ENCODE measurements at regions not wholly inside any gene's neighbourhood (a gene's known extent, or its start where the extent isn't known, plus 50 kb on each side); places are given as distances from the start of the nearest gene placed in this dataset.

GRCh38 chr15:37865687-37866086, 68.8 kb upstream of the TMCO5A start:
- Mint-ChIP-seq H3K27ac (no peak overlapping the region), H3K4me3 (no peak overlapping the region), H3K9me3 (no peaks in the 10 kb centered on the region), H3K36me3 (ENCODE audit: low read depth) (no peaks in the 10 kb centered on the region), H3K4me1 (ENCODE audit: low read depth) (no peaks in the 10 kb centered on the region), H3K27me3 (no peaks in the 10 kb centered on the region)
- ATAC-seq (ENCODE audit: poor library complexity) (no peak), DNase-seq (no peak)
- POLR2A ChIA-PET: no interaction called here
- H3K4me1 ChIP-seq (ENCODE audit: insufficient read depth, low read length): no peaks in the 10 kb centered on the region
- H3K27me3 ChIP-seq (ENCODE audit: control insufficient read depth in 1 of 2, insufficient read depth in 2 of 2, low read length in 2 of 2): no peaks in the 10 kb centered on the region
- intact Hi-C loops (cut with DNase I, micrococcal nuclease): no loop called here
- H3K9me3 ChIP-seq (ENCODE audit: control insufficient read depth in 1 of 2, insufficient read depth in 1 of 2, low read length in 2 of 2): no peaks in the 10 kb centered on the region
- no peak overlapping the region for H3K27ac ChIP-seq (ENCODE audit: low read depth in 1 of 2, low read length in 2 of 2)
- no peaks in the 10 kb centered on the region for H3K36me3 ChIP-seq (ENCODE audit: insufficient read depth, low read length)
- no peak for TF ChIP-seq CTCF (IDR thresholded peaks at IDR 0.05)
- CTCF ChIA-PET: interaction anchor here (0.5 kb wide), 1 partner anchor 1199 kb away, joined by 3 read pairs; no protein-coding TSS in a partner anchor
- no peak overlapping the region for H3K4me3 ChIP-seq (ENCODE audit: low read length)

GRCh38 chr15:37870711-37871110, 63.7 kb upstream of the TMCO5A start:
- no peaks in the 10 kb centered on the region for H3K36me3 ChIP-seq (ENCODE audit: insufficient read depth, low read length)
- POLR2A ChIA-PET: no interaction called here

GRCh38 chr15:37872661-37873060, 61.8 kb upstream of the TMCO5A start:
- Histone ChIP-seq H3K9me3 (ENCODE audit: control insufficient read depth in 1 of 2, insufficient read depth in 1 of 2, low read length in 2 of 2) (no peaks in the 10 kb centered on the region), H3K27me3 (ENCODE audit: control insufficient read depth in 1 of 2, insufficient read depth in 2 of 2, low read length in 2 of 2) (no peaks in the 10 kb centered on the region), H3K4me3 (ENCODE audit: low read length) (no peak overlapping the region), H3K36me3 (ENCODE audit: insufficient read depth, low read length) (no peaks in the 10 kb centered on the region), H3K4me1 (ENCODE audit: insufficient read depth, low read length) (no peaks in the 10 kb centered on the region), H3K27ac (ENCODE audit: low read depth in 1 of 2, low read length in 2 of 2) (no peak overlapping the region)
- POLR2A ChIA-PET: no interaction called here
- no peak for ATAC-seq (ENCODE audit: poor library complexity)
- Mint-ChIP-seq H3K36me3 (ENCODE audit: low read depth) (no peaks in the 10 kb centered on the region), H3K4me1 (ENCODE audit: low read depth) (no peaks in the 10 kb centered on the region), H3K4me3 (no peak overlapping the region), H3K9me3 (no peaks in the 10 kb centered on the region), H3K27me3 (peaks cover 5% of the 10 kb centered on the region), H3K27ac (no peak overlapping the region)
- CTCF ChIA-PET: interaction anchor here (0.6 kb wide), 1 partner anchor 475 kb away, joined by 3 read pairs; no protein-coding TSS in a partner anchor
- no peak for TF ChIP-seq CTCF (IDR thresholded peaks at IDR 0.05)
- intact Hi-C loops (cut with DNase I, micrococcal nuclease): no loop called here
- no peak for DNase-seq

More at GRCh38 chr15:37870711-37871110, 63.7 kb upstream of the TMCO5A start:
- H3K4me3 ChIP-seq (ENCODE audit: low read length): no peak overlapping the region
- no peak for TF ChIP-seq CTCF (IDR thresholded peaks at IDR 0.05)
- no peak for ATAC-seq (ENCODE audit: poor library complexity)
- H3K4me1 ChIP-seq (ENCODE audit: insufficient read depth, low read length): no peaks in the 10 kb centered on the region
- H3K9me3 ChIP-seq (ENCODE audit: control insufficient read depth in 1 of 2, insufficient read depth in 1 of 2, low read length in 2 of 2): no peaks in the 10 kb centered on the region
- no peak overlapping the region for H3K27ac ChIP-seq (ENCODE audit: low read depth in 1 of 2, low read length in 2 of 2)
- H3K4me3 Mint-ChIP-seq: no peak overlapping the region
- DNase-seq: no peak
- no peaks in the 10 kb centered on the region for H3K36me3 Mint-ChIP-seq (ENCODE audit: low read depth)
- no peaks in the 10 kb centered on the region for H3K27me3 Mint-ChIP-seq
- no peaks in the 10 kb centered on the region for H3K27me3 ChIP-seq (ENCODE audit: control insufficient read depth in 1 of 2, insufficient read depth in 2 of 2, low read length in 2 of 2)
- CTCF ChIA-PET: no interaction called here
- H3K4me1 Mint-ChIP-seq (ENCODE audit: low read depth): no peaks in the 10 kb centered on the region
- no peak overlapping the region for H3K27ac Mint-ChIP-seq
- intact Hi-C loops (cut with DNase I, micrococcal nuclease): no loop called here
- no peaks in the 10 kb centered on the region for H3K9me3 Mint-ChIP-seq
